Stimulated activated CD8-positive, alpha-beta memory T cell treated with anti-CD3 and anti-CD28 coated beads, Interleukin-12 subunit alpha, Interleukin-12 subunit beta, amount 100 ng/mL, for 4 hours (primary cell): ENCODE measurements at regions not wholly inside any gene's neighbourhood (a gene's known extent, or its start where the extent isn't known, plus 50 kb on each side); places are given as distances from the start of the nearest gene placed in this dataset.
"Not testable (repeated sequence)": the region's sequence is repeated elsewhere in the genome, so short reads cannot be mapped to it uniquely, and the experiment has no call there.

Experiments used
- DNase-seq: peaks from one replicate; pipeline ENCODE4 v3.0.0-alpha.2; 2020; ENCODE audit warnings: low read depth

DNA sequence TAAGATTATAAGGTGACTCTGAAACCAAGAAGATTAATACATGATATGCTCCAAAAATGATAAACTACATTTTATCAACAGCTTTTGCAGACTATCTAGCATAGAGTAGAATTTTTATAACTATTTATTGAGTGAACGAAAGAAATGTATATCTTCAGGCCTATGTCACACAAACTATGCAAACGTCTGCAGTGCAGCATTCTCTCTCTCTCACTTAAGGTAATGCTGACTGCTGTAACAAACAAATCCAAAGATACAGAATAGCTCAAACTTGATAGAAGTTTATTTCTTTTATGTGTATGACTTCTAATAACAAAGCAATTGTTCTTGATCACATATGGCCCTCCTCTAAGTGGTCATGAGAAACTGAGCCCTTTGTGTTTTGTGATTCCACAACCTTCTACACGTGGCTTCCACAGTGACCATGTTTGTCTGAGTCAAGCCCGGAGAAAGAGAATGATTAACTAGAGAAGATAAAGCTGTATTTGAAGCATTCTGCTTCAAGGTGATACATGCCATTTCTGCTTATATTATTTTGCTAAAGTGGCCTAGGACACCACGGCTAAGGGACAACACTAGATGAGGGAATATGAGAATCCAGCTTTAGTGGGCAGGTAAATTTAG, 1352.7 kb upstream of the TMEM132C start:
- DNase-seq, result no peak

- DNase-seq, result no peak
Observed at GRCh38 chr12:126915309-126915708, 1351.7 kb upstream of the TMEM132C start.

GRCh38 chr12:126926023-126926594, 1340.9 kb upstream of the TMEM132C start:
- no peak for DNase-seq

GRCh38 chr12:126930234-126930633, 1336.7 kb upstream of the TMEM132C start:
- DNase-seq, result no peak

DNA sequence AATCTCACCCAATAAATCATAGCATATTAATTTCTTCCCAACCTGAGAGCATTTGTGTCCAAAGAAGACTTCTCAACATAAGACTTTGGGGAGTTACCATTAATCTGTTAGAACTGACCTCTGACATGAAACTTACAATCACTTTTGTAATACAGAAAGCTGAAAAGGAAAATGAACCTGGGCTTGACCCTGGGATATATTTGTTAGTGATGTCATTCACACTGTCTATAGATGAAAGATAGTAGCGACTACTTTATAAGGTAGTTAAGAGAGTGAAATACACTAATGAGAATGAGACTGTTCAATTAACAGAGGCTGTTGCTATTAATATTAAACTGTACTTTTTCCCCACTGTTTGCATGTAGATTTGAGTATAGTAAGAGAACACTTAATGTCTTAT, 1334.8 kb upstream of the TMEM132C start:
- no peak for DNase-seq

DNA sequence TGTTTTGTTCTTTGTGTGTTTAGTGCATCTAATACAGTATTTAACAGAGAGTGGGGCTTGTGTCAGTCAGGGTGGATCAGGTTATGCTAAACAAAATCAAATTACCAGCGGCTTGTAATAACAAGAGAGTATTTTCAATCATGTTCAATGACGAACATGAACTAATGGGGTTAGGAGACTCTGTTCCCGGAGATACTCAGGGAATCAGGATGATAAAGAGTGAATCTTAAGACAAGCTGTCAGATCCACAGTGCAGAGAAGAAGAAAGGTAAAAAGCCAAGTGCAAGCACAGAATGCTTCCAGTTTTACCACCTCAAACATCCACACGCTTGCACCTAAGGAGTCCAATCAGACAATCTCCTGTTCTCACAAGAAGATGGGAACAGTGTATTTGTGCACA, 1331.5 kb upstream of the TMEM132C start:
- DNase-seq, result no peak

DNA sequence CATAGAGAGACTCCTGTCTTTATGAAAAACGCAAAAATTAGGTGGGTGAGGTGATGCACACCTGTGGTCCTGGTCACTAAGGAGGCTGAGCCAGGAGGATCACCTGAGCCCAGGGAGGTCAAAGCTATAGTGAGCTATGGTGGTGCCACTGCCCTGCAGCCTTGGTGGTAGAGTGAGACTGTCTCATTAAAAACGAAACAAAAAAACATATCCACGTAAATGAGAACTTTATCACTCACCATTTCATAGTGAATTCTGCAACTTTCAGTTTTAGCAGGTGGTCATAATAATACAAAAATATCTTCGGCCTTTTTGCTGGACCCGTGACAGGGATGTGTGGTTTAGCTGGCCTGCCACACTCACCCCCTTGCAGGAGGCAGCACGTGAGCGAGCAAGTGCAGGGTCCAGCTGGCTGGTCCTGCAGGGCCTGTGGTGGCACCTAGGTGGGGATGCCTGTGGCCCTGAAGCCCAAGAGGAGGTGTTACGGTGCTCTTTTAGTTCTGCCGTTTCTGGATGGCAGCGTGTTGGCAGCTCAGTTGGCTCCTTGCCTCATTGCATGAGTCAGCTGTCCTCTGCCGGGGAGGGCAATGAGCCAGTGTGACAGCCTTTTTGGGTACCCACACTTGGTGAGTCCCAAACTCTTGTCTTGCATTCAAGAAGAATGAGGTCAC, 1330.7 kb upstream of the TMEM132C start:
- DNase-seq, result no peak

DNA sequence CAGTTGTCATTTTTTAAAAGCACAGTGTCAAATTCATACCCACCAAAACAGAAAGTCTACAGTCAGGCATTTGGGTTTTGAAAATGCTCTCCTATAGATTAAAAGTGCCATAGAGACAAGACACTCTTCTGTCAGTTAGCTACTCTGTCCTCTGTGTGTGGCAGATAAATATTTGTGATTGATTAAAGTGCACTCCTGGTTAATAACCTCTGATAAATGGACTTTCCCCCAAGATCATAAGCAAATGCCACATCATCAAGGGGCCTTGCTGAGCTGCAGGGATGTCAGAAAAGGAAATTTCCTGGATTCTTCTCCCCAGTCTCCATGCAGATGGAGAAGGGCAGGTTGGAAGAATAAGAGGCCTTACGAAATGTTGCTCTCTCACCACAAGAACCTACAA, 1329.5 kb upstream of the TMEM132C start:
- no peak for DNase-seq

DNA sequence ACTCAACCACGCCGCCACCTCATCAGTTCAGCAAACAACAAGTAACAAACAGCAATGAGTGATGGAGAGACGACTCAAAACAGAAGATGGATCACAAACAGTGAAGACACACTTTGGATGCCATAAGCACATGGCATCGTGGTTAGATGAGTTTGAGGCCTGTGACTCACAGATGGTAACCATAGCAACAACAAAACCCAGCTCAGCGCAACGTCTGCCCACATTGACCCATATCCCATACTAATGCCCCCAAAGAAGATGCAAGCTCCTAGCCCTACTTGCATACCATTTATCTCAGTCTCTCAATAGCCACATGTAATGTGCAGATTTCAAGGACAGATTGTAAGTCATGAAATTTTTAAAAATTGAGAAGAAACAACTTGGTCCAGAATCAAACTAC, 1322.3 kb upstream of the TMEM132C start:
- no peak for DNase-seq

DNA sequence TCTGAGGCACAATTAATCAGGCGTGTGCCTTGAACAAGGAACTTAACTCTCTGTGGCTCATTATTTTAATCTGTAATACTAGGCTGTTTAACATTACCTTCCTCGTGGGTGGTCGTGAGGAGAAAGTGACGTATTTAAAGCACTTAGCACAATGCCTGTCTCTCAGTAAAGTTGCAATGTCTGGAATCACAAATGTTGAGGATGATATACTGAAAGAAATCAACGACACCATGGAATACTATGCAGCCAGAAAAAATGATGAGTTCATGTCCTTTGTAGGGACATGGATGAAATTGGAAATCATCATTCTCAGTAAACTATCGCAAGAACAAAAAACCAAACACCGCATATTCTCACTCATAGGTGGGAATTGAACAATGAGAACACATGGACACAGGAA, 1320.0 kb upstream of the TMEM132C start:
- DNase-seq, result not testable (repeated sequence)

DNA sequence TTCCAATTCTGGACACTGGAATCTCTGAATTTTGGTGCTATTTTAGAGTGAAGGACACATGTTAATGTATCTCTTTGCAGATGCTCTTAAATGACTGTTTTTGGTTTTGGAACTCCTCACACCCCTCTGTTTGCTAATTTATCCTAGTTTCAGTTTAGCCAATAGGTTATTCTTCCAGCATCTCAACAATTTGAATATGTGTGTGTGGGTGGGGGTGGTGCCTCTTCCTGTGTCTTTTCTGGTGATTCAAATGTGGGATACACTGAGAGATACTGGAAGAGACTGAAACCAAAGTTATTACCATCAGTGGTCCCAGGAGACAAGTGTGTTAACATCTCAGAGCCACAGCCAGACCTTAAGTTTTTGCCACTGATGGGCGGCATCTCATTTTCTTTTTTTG, 1317.4 kb upstream of the TMEM132C start:
- DNase-seq, result no peak

GRCh38 chr12:126950266-126950665, 1316.7 kb upstream of the TMEM132C start:
- no peak for DNase-seq

DNA sequence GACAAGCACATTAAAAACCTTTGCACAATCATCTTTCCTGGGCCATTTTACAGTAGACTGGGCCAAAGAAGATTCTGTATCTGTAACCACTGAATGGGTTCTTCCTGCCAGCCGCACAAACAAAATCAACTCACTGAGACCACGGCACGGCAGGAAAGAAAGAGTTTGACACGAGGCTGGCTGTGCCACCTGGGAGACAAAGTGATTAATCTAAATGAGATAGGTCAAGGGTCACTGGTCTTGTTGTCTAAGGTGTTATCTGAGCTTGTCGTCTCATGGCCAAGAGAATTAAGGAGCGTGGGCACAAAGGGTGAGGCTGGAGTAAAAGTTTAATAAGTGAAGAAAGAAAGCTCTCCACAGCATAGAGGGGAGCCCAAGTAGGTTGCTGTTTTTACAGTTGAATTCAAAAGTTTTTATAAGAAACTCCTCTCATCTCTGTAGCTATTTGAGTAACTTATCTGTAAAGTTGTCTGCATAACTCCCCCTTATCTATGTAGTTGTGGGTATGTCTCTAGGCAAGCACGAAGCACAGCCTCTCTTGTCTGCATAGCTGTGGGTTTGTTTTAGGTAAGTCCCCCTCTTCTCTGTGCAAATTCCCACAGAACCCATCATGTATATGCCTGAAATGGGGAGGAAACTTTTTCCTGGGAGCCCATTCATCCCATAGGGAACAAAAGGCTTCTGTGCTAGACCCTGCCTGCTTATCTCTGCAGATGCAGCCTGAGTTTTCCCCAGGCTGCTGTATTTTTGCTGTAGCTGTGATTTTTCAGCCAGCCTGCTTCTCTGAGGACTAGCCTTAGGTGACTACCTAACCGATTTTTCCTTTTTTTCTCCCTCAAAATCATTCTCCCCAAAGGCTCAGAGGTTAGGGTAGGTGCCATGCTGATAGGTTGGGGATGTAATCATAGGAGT, 1314.6 kb upstream of the TMEM132C start:
- no peak for DNase-seq

- DNase-seq, result no peak
Observed at GRCh38 chr12:126953365-126953889, 1313.5 kb upstream of the TMEM132C start.

- no peak for DNase-seq
Observed at GRCh38 chr12:126960221-126960620, 1306.7 kb upstream of the TMEM132C start.

DNA sequence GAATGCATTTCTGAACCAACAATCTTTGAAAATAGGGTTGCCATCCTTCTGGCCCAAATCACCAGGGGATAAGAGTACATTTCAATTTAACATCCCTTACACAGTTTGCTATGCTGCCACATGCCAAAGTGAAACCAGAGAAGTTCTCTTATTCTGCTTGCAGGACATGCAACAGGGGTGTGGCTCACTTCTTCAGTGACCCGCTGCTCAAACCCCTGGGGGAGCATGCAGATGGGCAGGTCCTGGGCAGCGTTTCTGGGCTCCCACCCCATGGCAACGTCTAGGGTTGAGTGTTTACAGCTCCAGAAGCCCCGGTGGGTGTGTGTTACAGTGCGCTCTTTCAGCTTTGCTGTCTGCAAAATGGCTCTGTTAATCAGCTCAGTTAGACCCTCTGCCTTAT, 1306.3 kb upstream of the TMEM132C start:
- DNase-seq, result no peak

DNA sequence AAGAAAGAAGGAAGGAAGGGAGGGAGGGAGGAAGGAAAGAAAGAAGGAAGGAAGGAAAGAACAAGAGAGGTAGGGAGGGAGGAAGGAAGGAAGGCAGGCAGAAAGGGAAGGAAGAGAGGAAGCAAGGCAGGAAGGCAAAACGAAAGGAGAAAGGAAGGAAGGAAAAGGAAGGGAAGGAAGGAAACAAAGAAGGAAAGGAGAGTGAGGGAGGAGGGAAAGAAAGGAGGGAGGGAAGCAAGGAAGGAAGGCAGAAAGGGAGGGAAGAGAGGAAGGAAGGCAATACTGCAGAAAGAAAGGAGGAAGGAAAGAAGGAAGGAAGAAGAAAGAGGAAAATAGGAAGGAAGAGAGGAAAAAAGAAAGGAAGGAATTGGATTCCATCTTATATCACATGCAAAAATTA, 1303.1 kb upstream of the TMEM132C start:
- no peak for DNase-seq

DNA sequence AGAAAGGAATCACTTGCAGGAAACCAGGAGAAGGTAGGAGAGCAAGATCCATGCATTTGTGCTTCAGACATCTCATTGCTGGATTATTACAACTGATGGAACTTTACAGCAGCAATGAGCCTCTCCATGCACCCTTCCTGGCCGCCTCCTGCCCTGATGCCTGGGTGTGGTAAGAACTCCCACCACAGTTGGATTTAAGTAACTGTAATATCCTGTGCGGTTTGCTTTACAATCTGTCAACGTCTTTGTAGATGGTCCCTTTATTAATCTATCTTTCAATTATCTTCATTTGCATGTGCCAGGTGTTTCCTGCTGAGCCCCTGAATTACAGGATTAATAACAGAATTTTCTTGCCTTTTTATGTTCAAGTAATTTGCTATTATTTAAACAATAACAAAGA, 1300.5 kb upstream of the TMEM132C start:
- no peak for DNase-seq

DNA sequence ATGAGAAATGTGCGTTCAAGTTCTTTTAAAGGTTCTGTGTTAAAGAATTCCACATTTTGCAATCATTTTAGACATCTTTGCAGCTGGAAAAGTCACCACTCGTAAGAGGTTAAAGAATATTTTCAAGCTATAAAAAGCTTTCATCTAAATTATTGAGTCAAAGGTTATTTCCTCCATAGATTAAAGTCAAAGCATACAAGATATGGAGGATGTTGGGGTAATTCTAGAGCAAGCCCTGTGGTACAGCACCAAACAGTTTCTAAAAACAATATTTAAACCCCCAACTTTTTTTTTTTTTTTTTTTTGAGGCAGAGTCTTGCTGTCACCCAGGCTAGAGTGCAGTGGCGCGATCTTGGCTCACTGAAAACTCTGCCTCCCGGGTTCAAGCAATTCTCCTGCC, 1299.8 kb upstream of the TMEM132C start:
- no peak for DNase-seq

DNA sequence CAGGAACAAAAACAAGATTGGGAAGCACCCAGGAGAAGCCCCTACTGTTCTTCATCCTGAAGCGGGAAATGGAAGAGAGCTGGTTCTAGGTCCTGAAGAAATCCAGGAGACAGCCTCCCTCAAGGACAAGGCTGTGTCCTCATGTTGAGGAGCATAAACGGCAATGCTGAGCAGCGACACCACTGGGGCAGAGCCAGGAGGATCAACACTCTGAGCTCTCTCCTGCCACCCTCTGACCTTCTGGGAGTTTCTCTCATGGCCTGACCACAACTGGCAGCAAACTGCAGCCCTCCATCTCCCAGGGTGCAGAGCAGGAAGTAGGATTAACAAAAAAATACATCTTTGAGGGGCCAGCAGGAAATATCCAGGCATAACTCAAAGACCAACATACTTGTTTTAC, 1292.2 kb upstream of the TMEM132C start:
- DNase-seq, result no peak

GRCh38 chr12:126976579-126976978, 1290.4 kb upstream of the TMEM132C start:
- no peak for DNase-seq

GRCh38 chr12:126979564-126979963, 1287.4 kb upstream of the TMEM132C start:
- not testable (repeated sequence) for DNase-seq
